DOHH2 (cell line): ENCODE measurements at regions not wholly inside any gene's neighbourhood (a gene's known extent, or its start where the extent isn't known, plus 50 kb on each side); places are given as distances from the start of the nearest gene placed in this dataset.

ENCODE experiments used
- EZH2phosphoT487 ChIP-seq: fragments of 200-600 bp; sonication (generic); IDR thresholded peaks from 2 replicates; pipeline ENCODE4 v1.6.1; 2017; ENCODE audit warnings: borderline replicate concordance, mild to moderate bottlenecking, antibody characterized with exemption, low read length, moderate library complexity, mixed read lengths
- TF ChIP-seq, protein P1 (sequence below): fragments of 200-600 bp; sonication (generic); IDR thresholded peaks from one replicate; pipeline ENCODE4 v1.5.1; 2014; ENCODE audit warnings: antibody characterized with exemption, mild to moderate bottlenecking, low read depth, low read length; ENCODE audit not compliant: poor library complexity, severe bottlenecking

DNA sequence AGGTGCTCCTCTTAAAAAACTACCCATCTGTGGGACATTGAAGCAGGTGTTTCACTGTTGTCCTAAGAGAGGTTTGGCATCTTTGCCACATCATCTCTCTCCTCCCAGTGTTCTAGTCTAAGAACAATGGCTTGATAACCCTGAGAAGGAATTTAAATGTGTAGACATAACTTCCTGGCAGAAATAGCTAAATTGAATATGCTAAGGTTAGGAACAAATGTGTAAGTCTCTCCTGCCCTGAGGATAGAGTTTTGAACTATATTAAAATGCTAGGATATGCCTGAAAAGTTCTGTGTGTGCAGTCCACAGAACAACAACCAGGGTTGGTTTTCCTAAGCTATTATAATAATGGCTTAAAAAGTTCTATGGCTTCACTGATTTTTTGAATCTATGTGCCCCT is 106.6 kb downstream of the LRRC70 start:
- TF ChIP-seq, protein P1, sequence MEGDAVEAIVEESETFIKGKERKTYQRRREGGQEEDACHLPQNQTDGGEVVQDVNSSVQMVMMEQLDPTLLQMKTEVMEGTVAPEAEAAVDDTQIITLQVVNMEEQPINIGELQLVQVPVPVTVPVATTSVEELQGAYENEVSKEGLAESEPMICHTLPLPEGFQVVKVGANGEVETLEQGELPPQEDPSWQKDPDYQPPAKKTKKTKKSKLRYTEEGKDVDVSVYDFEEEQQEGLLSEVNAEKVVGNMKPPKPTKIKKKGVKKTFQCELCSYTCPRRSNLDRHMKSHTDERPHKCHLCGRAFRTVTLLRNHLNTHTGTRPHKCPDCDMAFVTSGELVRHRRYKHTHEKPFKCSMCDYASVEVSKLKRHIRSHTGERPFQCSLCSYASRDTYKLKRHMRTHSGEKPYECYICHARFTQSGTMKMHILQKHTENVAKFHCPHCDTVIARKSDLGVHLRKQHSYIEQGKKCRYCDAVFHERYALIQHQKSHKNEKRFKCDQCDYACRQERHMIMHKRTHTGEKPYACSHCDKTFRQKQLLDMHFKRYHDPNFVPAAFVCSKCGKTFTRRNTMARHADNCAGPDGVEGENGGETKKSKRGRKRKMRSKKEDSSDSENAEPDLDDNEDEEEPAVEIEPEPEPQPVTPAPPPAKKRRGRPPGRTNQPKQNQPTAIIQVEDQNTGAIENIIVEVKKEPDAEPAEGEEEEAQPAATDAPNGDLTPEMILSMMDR, result no peak
- no peak for TF ChIP-seq EZH2phosphoT487
